NT2/D1 (cell line): ENCODE measurements at regions not wholly inside any gene's neighbourhood (a gene's known extent, or its start where the extent isn't known, plus 50 kb on each side); places are given as distances from the start of the nearest gene placed in this dataset.

Experiments
- SUZ12 ChIP-seq: IDR thresholded peaks from 2 replicates; pipeline ENCODE4 v1.6.1; 2011; ENCODE audit not compliant: insufficient read length, insufficient read depth; ENCODE audit errors: extremely low read depth
- YY1 ChIP-seq: IDR thresholded peaks from 2 replicates; pipeline ENCODE4 v1.6.1; 2011; ENCODE audit not compliant: insufficient read length, insufficient read depth
- ZNF274 ChIP-seq: IDR thresholded peaks from 2 replicates; pipeline ENCODE4 v1.6.1; 2011; ENCODE audit warnings: mild to moderate bottlenecking, low read depth, low read length

- TF ChIP-seq ZNF274 = no peak
- TF ChIP-seq SUZ12 = no peak
- no peak for TF ChIP-seq YY1
Observed at GRCh38 chr22:49721211-49721763, 106.4 kb downstream of the BRD1 start.
